ENCODE measurements at regions not wholly inside any gene's neighbourhood (a gene's known extent, or its start where the extent isn't known, plus 50 kb on each side); places are given as distances from the start of the nearest gene placed in this dataset.

DNA sequence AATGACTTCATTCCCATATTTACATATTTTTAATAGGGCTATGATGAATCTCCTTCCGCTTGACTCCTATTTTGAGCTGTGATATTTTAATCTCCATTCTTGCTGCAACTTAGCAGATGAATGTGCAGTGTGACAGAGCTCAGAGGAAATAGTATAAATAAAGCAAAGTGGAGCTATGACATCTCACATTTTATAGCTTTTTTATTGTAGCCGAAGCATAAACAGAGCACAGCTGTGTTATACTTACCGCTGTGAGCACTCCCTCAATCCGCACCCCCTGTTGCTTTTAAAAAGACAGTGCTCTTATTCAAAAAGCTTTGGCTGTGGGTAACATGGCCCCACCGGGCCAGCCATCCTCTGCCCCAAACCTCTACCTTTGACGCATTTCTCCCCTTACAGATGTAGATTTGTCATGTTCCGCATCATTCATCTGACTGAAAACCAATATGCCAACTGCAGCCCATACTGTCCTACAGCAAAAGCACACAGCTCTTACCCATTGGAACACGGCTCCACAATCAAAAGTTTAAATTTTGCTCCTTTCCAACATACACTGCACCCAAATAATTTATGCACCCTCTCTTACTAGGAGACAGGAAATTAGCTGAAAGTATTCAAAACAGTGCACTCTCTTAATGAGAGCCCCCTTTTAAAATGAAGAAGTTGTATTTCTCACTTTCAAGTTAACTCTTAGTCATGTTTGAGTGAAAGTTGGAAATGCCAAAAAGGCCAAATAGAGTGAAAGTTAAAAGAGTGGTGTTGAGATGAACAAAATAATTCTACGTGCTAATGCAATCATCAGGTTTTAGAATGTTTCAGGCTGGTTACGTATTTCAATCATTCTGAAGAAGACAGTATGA is 429.3 kb upstream of the SOX5 start:
- Histone ChIP-seq H3K9me3 (replicated peaks; ENCODE audit: control insufficient read depth, insufficient read depth, low read depth, low read length) (no peaks in the 10 kb centered on the region), H3K36me3 (ENCODE audit: control insufficient read depth, insufficient read depth, low read length) (no peaks in the 10 kb centered on the region), H3K4me2 (ENCODE audit: insufficient read depth, low read length) (no peak overlapping the region), H2AFZ (ENCODE audit: low read depth, low read length) (no peak overlapping the region), H3K9me1 (ENCODE audit: control insufficient read depth, insufficient read depth, low read length) (no peaks in the 10 kb centered on the region), H4K20me1 (replicated peaks; ENCODE audit: control insufficient read depth, insufficient read depth, low read length) (no peaks in the 10 kb centered on the region; the same call in 1 of the 2 replicates), H3K9ac (ENCODE audit: insufficient read depth in 1 of 2, low read depth in 2 of 2, low read length in 2 of 2) (no peak overlapping the region), H3K27ac (ENCODE audit: extremely low read depth, low read depth, low read length) (no peak overlapping the region), H3K4me3 (no peak overlapping the region), H3K27me3 (ENCODE audit: control insufficient read depth in 2 of 2, insufficient read depth in 2 of 2, low read length in 2 of 2) (peaks cover 0 to 4% of the 10 kb centered on the region in 2 experiments; a peak in 1 of 5 replicates), H3K4me1 (replicated peaks in 1 of 2; ENCODE audit: control insufficient read depth in 2 of 2, insufficient read depth in 2 of 2, low read length in 2 of 2) (no peaks in the 10 kb centered on the region), H3K79me2 (ENCODE audit: control insufficient read depth, insufficient read depth, low read length) (no peaks in the 10 kb centered on the region)
- BruUV-seq (replicated peaks), result no TSS peak
- FAIRE-seq (no peak), ATAC-seq (no peak), DNase-seq (ENCODE audit: extremely low read depth in 1 of 4, low spot score in 3 of 4) (no peak)
- intact Hi-C loops (cut with micrococcal nuclease), result no loop called here
- 1% methylated on average over 10 of the region's 10 CpGs for WGBS (ENCODE audit: insufficient coverage, low coverage, missing lambda C conversion rate)
- in situ Hi-C loops (cut with MboI), result no loop called here
- POLR2A ChIA-PET, result interaction anchor here (0.6 to 1.1 kb wide), 2 partner anchors 9 to 10 kb away, joined by 3 read pairs; no protein-coding TSS in a partner anchor
- CTCF ChIA-PET (ENCODE audit: low intra/inter-chr PET ratio), result no interaction called here
- TF ChIP-seq, protein P1, sequence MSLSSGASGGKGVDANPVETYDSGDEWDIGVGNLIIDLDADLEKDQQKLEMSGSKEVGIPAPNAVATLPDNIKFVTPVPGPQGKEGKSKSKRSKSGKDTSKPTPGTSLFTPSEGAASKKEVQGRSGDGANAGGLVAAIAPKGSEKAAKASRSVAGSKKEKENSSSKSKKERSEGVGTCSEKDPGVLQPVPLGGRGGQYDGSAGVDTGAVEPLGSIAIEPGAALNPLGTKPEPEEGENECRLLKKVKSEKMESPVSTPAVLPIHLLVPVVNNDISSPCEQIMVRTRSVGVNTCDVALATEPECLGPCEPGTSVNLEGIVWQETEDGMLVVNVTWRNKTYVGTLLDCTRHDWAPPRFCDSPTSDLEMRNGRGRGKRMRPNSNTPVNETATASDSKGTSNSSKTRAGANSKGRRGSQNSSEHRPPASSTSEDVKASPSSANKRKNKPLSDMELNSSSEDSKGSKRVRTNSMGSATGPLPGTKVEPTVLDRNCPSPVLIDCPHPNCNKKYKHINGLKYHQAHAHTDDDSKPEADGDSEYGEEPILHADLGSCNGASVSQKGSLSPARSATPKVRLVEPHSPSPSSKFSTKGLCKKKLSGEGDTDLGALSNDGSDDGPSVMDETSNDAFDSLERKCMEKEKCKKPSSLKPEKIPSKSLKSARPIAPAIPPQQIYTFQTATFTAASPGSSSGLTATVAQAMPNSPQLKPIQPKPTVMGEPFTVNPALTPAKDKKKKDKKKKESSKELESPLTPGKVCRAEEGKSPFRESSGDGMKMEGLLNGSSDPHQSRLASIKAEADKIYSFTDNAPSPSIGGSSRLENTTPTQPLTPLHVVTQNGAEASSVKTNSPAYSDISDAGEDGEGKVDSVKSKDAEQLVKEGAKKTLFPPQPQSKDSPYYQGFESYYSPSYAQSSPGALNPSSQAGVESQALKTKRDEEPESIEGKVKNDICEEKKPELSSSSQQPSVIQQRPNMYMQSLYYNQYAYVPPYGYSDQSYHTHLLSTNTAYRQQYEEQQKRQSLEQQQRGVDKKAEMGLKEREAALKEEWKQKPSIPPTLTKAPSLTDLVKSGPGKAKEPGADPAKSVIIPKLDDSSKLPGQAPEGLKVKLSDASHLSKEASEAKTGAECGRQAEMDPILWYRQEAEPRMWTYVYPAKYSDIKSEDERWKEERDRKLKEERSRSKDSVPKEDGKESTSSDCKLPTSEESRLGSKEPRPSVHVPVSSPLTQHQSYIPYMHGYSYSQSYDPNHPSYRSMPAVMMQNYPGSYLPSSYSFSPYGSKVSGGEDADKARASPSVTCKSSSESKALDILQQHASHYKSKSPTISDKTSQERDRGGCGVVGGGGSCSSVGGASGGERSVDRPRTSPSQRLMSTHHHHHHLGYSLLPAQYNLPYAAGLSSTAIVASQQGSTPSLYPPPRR (CRISPR knock-in tag; IDR thresholded peaks at IDR 0.05; ENCODE audit: borderline replicate concordance), result no peak
- TF ChIP-seq BACH1 (tag; IDR thresholded peaks at IDR 0.05) (no peak), SAFB (IDR thresholded peaks at IDR 0.05; ENCODE audit: borderline replicate concordance, low read depth, low read length) (no peak), GTF2F1 (IDR thresholded peaks at IDR 0.05; ENCODE audit: low read depth, low read length) (no peak), CBX3 (IDR thresholded peaks at IDR 0.05; ENCODE audit: borderline replicate concordance in 1 of 2, low read length in 2 of 2) (no peak), ERF (CRISPR knock-in tag; IDR thresholded peaks at IDR 0.05) (no peak), RBM15 (IDR thresholded peaks at IDR 0.05; ENCODE audit: insufficient read depth, low read length) (no peak), TAF7 (tag; IDR thresholded peaks at IDR 0.05) (no peak), POLR2B (IDR thresholded peaks at IDR 0.05; ENCODE audit: low read depth, partially characterized antibody) (no peak), HNRNPUL1 (IDR thresholded peaks at IDR 0.05; ENCODE audit: low read length) (no peak), STAT5A (IDR thresholded peaks at IDR 0.05; ENCODE audit: borderline replicate concordance, low read length) (no peak), TAF9B (IDR thresholded peaks at IDR 0.05; ENCODE audit: partially characterized antibody) (no peak)
- TF ChIP-seq, protein P2, sequence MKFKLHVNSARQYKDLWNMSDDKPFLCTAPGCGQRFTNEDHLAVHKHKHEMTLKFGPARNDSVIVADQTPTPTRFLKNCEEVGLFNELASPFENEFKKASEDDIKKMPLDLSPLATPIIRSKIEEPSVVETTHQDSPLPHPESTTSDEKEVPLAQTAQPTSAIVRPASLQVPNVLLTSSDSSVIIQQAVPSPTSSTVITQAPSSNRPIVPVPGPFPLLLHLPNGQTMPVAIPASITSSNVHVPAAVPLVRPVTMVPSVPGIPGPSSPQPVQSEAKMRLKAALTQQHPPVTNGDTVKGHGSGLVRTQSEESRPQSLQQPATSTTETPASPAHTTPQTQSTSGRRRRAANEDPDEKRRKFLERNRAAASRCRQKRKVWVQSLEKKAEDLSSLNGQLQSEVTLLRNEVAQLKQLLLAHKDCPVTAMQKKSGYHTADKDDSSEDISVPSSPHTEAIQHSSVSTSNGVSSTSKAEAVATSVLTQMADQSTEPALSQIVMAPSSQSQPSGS (CRISPR knock-in tag; IDR thresholded peaks at IDR 0.05), result no peak
- TF ChIP-seq, protein P3, sequence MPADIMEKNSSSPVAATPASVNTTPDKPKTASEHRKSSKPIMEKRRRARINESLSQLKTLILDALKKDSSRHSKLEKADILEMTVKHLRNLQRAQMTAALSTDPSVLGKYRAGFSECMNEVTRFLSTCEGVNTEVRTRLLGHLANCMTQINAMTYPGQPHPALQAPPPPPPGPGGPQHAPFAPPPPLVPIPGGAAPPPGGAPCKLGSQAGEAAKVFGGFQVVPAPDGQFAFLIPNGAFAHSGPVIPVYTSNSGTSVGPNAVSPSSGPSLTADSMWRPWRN (IDR thresholded peaks at IDR 0.05; ENCODE audit: low read depth), result no peak
